ENCODE measurements at regions not wholly inside any gene's neighbourhood (a gene's known extent, or its start where the extent isn't known, plus 50 kb on each side); places are given as distances from the start of the nearest gene placed in this dataset.
A peak's percentile ranks its signal among the peaks of the same experiment; 100 is the strongest.
"Not testable (repeated sequence)": the region's sequence is repeated elsewhere in the genome, so short reads cannot be mapped to it uniquely, and the experiment has no call there.

GRCh38 chr14:35959835-35960234, 133.7 kb downstream of the BRMS1L start:
- no peak for TF ChIP-seq EP300 (IDR thresholded peaks at IDR 0.05)
- peak in 1 of 5 experiments; percentile 7 for TF ChIP-seq CTCF (IDR thresholded peaks at IDR 0.05)
- no peak for DNase-seq (ENCODE audit: low spot score in 2 of 2)
- Histone ChIP-seq H3K27me3 (no peaks in the 10 kb centered on the region), H3K4me1 (peaks cover 0 to 9% (median 0%) of the 10 kb centered on the region in 4 donors), H3K9me3 (no peaks in the 10 kb centered on the region), H3K36me3 (no peaks in the 10 kb centered on the region), H3K4me3 (no peak overlapping the region), H3K27ac (no peak overlapping the region)

- no peak overlapping the region for H3K27ac ChIP-seq
- H3K9me3 ChIP-seq = no peaks in the 10 kb centered on the region
- no peaks in the 10 kb centered on the region for H3K27me3 ChIP-seq
- H3K36me3 ChIP-seq = no peaks in the 10 kb centered on the region
- DNase-seq (ENCODE audit: low spot score in 2 of 2) = no peak
- no peak for TF ChIP-seq CTCF (IDR thresholded peaks at IDR 0.05)
- no peak for TF ChIP-seq EP300 (IDR thresholded peaks at IDR 0.05)
- TF ChIP-seq POLR2A (IDR thresholded peaks at IDR 0.05) = no peak
- peaks cover 0 to 9% (median 0%) of the 10 kb centered on the region in 4 donors for H3K4me1 ChIP-seq
- 91 to 95% methylated on average over 4 of the region's 4 CpGs for WGBS, 2 donors
- no peak overlapping the region for H3K4me3 ChIP-seq
Measured at GRCh38 chr14:35958499-35958898, 132.4 kb downstream of the BRMS1L start.

GRCh38 chr14:35956376-35957085, 130.4 kb downstream of the BRMS1L start:
- 86 to 88% methylated on average over 13 of the region's 13 CpGs for WGBS, 2 donors
- no peaks in the 10 kb centered on the region for H3K36me3 ChIP-seq
- no peak for TF ChIP-seq EP300 (IDR thresholded peaks at IDR 0.05)
- no peak for TF ChIP-seq CTCF (IDR thresholded peaks at IDR 0.05)
- TF ChIP-seq POLR2A (IDR thresholded peaks at IDR 0.05) = no peak
- no peaks in the 10 kb centered on the region for H3K27me3 ChIP-seq
- DNase-seq (ENCODE audit: low spot score in 2 of 2) = no peak
- no peak overlapping the region for H3K4me3 ChIP-seq
- no peak overlapping the region for H3K27ac ChIP-seq
- H3K4me1 ChIP-seq = peaks cover 0 to 9% (median 0%) of the 10 kb centered on the region in 4 donors
- no peaks in the 10 kb centered on the region for H3K9me3 ChIP-seq

- DNase-seq (ENCODE audit: low spot score in 2 of 2) = no peak
- no peak overlapping the region for H3K4me3 ChIP-seq
- peaks cover 0 to 6% (median 0%) of the 10 kb centered on the region in 4 donors for H3K4me1 ChIP-seq
- 41 to 43% methylated on average over 3 of the region's 3 CpGs for WGBS, 2 donors
- no peak overlapping the region for H3K27ac ChIP-seq
- no peaks in the 10 kb centered on the region for H3K36me3 ChIP-seq
- no peaks in the 10 kb centered on the region for H3K27me3 ChIP-seq
- H3K9me3 ChIP-seq = no peaks in the 10 kb centered on the region
- TF ChIP-seq EP300 (IDR thresholded peaks at IDR 0.05) (no peak), CTCF (IDR thresholded peaks at IDR 0.05) (no peak), POLR2A (IDR thresholded peaks at IDR 0.05) (no peak)
Measured at GRCh38 chr14:35952584-35952983, 126.4 kb downstream of the BRMS1L start.

GRCh38 chr14:35949920-35950513, 123.9 kb downstream of the BRMS1L start:
- 28 to 33% methylated on average over 1 of the region's 1 CpG for WGBS, 2 donors

GRCh38 chr14:35947983-35948382, 121.8 kb downstream of the BRMS1L start:
- H3K4me3 ChIP-seq; H3K4me1 ChIP-seq; H3K9me3 ChIP-seq; H3K27ac ChIP-seq; H3K36me3 ChIP-seq; DNase-seq (ENCODE audit: low spot score in 2 of 2); H3K27me3 ChIP-seq: not testable (repeated sequence)
- WGBS, 2 donors = 83 to 87% methylated on average over 14 of the region's 14 CpGs

More at GRCh38 chr14:35949920-35950513, 123.9 kb downstream of the BRMS1L start:
- DNase-seq (ENCODE audit: low spot score in 2 of 2) = no peak
- no peaks in the 10 kb centered on the region for H3K27me3 ChIP-seq
- no peaks in the 10 kb centered on the region for H3K36me3 ChIP-seq
- no peaks in the 10 kb centered on the region for H3K9me3 ChIP-seq
- peak overlapping the region in 2 of 4 donors; percentile 29 to 52 for H3K27ac ChIP-seq
- H3K4me3 ChIP-seq = no peak overlapping the region
- H3K4me1 ChIP-seq = peaks cover 0 to 6% (median 0%) of the 10 kb centered on the region in 4 donors
- TF ChIP-seq CTCF (IDR thresholded peaks at IDR 0.05) = no peak
- TF ChIP-seq POLR2A (IDR thresholded peaks at IDR 0.05) = no peak
- no peak for TF ChIP-seq EP300 (IDR thresholded peaks at IDR 0.05)

Measured in tibial nerve (tissue), 4 donors.